HUDEP-2 (cell line): ENCODE measurements at regions not wholly inside any gene's neighbourhood (a gene's known extent, or its start where the extent isn't known, plus 50 kb on each side); places are given as distances from the start of the nearest gene placed in this dataset.
"Not testable (repeated sequence)": the region's sequence is repeated elsewhere in the genome, so short reads cannot be mapped to it uniquely, and the experiment has no call there.

ENCODE experiments used
- DNase-seq, 76 experiments: peaks; one replicate each; lab custom pipeline; 2025; ENCODE audit not compliant: unreplicated experiment in 76 of 76; lab: John Stamatoyannopoulos, UW

DNA sequence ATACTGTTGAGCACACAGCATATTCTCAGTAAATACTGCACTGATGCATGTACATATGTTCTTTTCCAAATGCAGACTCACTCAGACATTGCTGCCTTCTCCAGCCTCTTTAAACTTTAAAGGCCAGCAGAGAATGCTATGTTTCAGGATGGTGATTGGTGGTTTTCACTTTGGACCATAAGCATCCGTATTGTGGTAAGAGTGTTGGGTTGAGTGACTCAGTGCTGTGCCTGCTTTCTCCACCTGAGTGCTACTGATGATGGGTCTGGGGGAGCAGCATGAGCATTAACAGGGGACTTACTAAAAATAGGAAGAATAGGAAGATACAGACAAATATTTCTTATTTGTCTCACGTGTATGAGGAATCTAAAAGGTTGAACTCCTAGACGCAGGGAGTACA lies 56.3 kb upstream of the ZNF92 start:
- DNase-seq = no peak

DNA sequence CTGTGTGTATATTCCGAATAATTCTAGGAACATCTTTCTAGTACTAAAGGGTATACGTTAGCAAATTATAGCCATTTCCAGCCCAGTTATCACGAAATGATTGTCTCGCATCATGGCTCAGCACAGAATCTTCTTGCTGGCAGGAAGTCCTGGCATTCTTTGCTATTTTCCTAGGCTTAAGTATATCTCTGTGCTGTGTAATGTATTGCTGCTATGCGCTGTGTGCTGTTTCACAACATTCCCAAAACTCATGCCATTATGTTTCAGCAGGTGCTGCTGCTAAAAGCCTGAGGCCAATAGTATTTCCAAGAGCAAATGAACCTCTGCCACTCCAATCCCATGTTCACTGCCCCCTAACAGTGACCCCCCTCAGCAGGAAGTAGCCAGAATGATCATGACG lies 62.9 kb upstream of the ZNF92 start:
- no peak for DNase-seq

- no peak for DNase-seq
Measured at GRCh38 chr7:65308300-65308678, 65.4 kb upstream of the ZNF92 start.

GRCh38 chr7:65307651-65308299 lies 65.9 kb upstream of the ZNF92 start:
- DNase-seq = peak in 45 of 76 experiments; percentile 1 to 63 (median 18)

GRCh38 chr7:65304175-65304574 lies 69.5 kb upstream of the ZNF92 start:
- no peak for DNase-seq

DNA sequence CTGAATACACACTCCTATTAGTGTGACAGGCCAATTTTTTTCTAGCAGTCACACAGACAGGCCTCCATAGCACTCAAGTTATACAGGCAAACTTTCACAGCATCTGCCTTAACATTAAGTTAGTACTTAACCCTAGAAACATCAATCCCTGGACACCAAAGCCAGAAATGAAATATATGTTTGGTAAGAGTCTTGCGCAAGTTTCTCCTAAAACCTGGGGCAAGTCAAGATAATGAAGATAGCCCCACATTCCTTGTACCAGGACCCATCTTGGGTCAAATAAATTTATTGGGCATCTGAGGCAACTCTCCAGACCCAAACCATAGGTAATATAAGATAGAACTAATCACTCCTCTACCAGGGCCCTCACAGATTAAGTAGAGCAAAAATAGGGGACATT lies 70.8 kb upstream of the ZNF92 start:
- DNase-seq = no peak

DNA sequence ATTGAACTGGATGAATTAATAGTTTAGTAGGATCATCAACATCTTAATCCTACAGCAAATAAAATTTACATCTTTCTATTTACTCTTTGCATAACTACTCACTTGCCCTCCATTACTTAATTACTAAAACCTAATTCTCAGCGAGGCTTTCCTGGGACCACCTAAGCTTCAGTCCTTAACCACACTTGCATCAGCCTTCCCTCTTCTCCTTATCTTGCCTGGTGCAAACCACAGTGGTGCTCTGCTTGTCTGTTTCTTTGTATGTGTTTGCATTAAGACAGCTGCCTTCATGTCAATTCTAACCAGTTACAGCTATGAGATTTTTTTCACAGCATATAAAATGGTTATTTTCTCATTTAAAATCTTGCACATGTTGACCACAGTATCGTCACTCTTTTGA lies 72.6 kb upstream of the ZNF92 start:
- no peak for DNase-seq

- no peak for DNase-seq
Measured at GRCh38 chr7:65295409-65295808, 78.2 kb upstream of the ZNF92 start.

GRCh38 chr7:65290340-65290739 lies 83.3 kb upstream of the ZNF92 start:
- not testable (repeated sequence) for DNase-seq

GRCh38 chr7:65287023-65287422 lies 86.6 kb upstream of the ZNF92 start:
- no peak for DNase-seq

GRCh38 chr7:65285906-65286864 lies 87.5 kb upstream of the ZNF92 start:
- DNase-seq = no peak

GRCh38 chr7:65285241-65285640 lies 88.4 kb upstream of the ZNF92 start:
- not testable (repeated sequence) for DNase-seq

DNA sequence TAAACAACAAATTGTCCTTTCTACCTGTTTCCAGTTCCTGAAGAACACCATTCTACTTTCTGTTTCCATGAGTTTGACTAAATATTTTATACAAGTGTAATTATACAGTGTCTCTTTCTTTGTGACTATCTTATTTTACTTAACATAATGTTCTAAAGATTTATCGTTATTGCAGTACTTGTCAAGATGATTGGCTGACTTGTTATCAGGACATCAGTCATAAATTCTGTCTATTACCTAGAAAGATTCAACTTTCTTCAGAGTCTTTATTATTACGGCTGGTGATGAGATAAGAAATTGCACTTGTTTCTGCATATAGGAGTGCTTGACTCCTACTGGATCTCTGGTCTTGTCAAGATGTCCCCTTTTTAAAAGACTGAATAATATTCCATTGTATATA lies 93.9 kb upstream of the ZNF92 start:
- DNase-seq = no peak

- no peak for DNase-seq
Measured at GRCh38 chr7:65276822-65277221, 96.8 kb upstream of the ZNF92 start.

GRCh38 chr7:65271502-65271901 lies 102.2 kb upstream of the ZNF92 start:
- DNase-seq = not testable (repeated sequence)

GRCh38 chr7:65269150-65269856 lies 104.4 kb upstream of the ZNF92 start:
- no peak for DNase-seq

- no peak for DNase-seq
Measured at GRCh38 chr7:65268782-65269149, 104.9 kb upstream of the ZNF92 start.

DNA sequence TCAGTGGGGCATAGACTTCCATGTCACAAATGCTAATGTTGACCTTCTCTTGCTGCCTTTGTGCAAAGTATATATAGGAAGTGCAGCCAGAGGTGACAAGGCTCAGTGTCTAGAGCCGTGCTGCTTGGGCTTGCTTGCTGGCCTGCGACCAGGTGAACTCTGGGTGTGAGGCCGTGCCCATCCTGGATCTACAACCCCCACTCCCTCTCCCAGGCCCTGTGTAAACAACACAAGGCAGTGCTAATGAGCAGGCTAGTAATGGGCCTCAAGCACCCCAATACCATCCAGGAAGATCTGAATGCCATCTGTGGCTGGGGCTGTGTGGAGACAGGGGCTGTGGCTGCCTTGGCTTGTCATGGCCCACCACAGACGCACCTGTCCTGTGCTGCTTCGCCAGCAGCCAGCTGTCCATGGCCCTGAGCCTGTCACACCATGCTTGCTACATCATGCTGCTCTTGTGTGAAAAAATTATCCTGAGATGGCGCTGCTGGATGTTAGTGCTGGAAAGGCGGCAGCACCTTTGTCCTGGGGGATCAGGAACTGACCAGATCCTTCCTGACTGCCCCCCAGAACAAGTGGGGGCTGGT lies 107.6 kb upstream of the ZNF92 start:
- no peak for DNase-seq

- no peak for DNase-seq
Measured at GRCh38 chr7:65264258-65264657, 109.4 kb upstream of the ZNF92 start.

DNA sequence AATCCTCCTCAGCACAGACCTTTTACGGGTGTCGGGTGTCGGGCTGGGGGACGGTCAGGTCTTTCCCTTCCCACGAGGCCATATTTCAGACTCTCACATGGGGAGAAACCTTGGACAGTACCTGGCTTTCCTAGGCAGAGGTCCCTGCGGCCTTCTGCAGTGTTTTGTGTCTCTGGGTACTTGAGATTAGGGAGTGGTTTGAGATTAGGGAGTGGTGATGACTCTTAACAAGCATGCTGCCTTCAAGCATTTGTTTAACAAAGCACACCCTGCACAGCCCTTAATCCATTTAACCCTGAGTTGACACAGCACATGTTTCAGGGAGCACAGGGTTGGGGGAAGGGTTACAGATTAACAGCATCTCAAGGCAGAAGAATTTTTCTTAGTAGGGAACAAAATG lies 113.0 kb upstream of the ZNF92 start:
- peak in 1 of 76 experiments; percentile 6 for DNase-seq

DNA sequence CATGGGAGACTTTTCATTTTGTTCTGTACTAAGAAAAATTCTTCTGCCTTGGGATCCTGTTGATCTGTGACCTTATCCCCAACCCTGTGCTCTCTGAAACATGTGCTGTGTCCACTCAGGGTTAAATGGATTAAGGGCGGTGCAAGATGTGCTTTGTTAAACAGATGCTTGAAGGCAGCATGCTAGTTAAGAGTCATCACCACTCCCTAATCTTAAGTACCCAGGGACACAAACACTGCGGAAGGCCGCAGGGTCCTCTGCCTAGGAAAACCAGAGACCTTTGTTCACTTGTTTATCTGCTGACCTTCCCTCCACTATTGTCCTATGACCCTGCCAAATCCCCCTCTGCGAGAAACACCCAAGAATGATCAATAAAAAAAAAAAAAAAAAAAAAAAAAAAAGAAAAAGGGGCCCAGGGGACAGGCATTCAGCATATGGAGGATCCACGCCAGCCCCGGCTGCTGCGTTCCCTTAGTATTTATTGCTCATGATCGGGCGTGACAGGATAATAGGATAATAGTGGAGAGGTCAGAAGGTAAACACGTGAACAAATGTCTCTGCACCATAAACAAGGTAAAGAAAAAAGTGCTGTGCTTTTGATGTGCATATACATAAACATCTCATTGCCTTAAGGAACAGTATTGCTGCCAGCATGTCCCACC lies 113.7 kb upstream of the ZNF92 start:
- DNase-seq = not testable (repeated sequence)
